K562 (cell line): ENCODE measurements at regions not wholly inside any gene's neighbourhood (a gene's known extent, or its start where the extent isn't known, plus 50 kb on each side); places are given as distances from the start of the nearest gene placed in this dataset.

Source experiments
- ATAC-seq: fragments of 200-7000 bp; cut with Tn5 transposase; 3 replicates; pipeline ENCODE4 v1.9.1; 2020; ENCODE audit warnings: moderate library complexity
- BruUV-seq: library from RNA; stranded (reverse); fragments of 400-500 nt; replicated peaks from 2 replicates; lab custom pipeline; 2021; lab: Mats Ljungman, UMichigan
- CTCF ChIA-PET: fragments of 300-600 bp; formaldehyde crosslinking; extraction: SDS; loops from one replicate; lab custom pipeline; 2021; ENCODE audit warnings: low intra/inter-chr PET ratio; lab: Yijun Ruan, JAX
- POLR2A ChIA-PET: fragments of 300-600, 350-650 bp; sonication (Branson Sonifier 250); formaldehyde crosslinking; extraction: SDS; loops from one replicate; lab custom pipeline; 2021; ENCODE audit warnings: antibody characterized with exemption, inconsistent platforms; lab: Yijun Ruan, JAX
- DNase-seq, 4 experiments: peaks; one replicate each; pipeline versions ENCODE4 v3.0.0 to v3.0.0-alpha.2; 2011 to 2018; ENCODE audit warnings: low spot score in 3 of 4, mixed read lengths in 3 of 4; ENCODE audit errors: extremely low read depth in 1 of 4
- FAIRE-seq: peaks from 2 replicates; lab custom pipeline; 2011; peaks lifted over from hg19 to GRCh38; lab: Jason Lieb, UNC
- H2AFZ ChIP-seq: 2 replicates; pipeline ENCODE4 v1.6.0; 2011; ENCODE audit warnings: low read depth, low read length, control low read depth, inconsistent platforms
- H3K27ac ChIP-seq: fragments of 200-600 bp; 3 replicates; pipeline ENCODE4 v1.8.0; 2011; ENCODE audit warnings: low read depth, mild to moderate bottlenecking, control low read depth, inconsistent platforms, low read length, moderate library complexity, mixed read lengths; ENCODE audit errors: extremely low read depth
- H3K27me3 ChIP-seq, 2 experiments: fragments of 300-600 bp in 1 of 2; 2 replicates in 1 of 2; 3 replicates in 1 of 2; pipeline versions ENCODE4 v1.6.0 to v1.8.0; 2011; ENCODE audit warnings: inconsistent platforms in 2 of 2, low read length in 2 of 2, mild to moderate bottlenecking in 1 of 2, mixed read lengths in 1 of 2, moderate library complexity in 1 of 2; ENCODE audit not compliant: control insufficient read depth in 2 of 2, insufficient read depth in 2 of 2
- H3K36me3 ChIP-seq: fragments of 300-600 bp; 3 replicates; pipeline ENCODE4 v1.8.0; 2011; ENCODE audit warnings: mild to moderate bottlenecking, low read length, inconsistent platforms; ENCODE audit not compliant: control insufficient read depth, insufficient read depth
- H3K4me1 ChIP-seq, 2 experiments: fragments of 200-600 bp in 1 of 2; replicated peaks in 1 of 2; 2 replicates in 1 of 2; 3 replicates in 1 of 2; pipeline versions ENCODE4 v1.5.1 to v1.8.0; 2011; ENCODE audit warnings: inconsistent platforms in 2 of 2, low read length in 2 of 2, mild to moderate bottlenecking in 1 of 2, mixed read lengths in 1 of 2, moderate library complexity in 1 of 2; ENCODE audit not compliant: control insufficient read depth in 2 of 2, insufficient read depth in 2 of 2
- H3K4me2 ChIP-seq: 2 replicates; pipeline ENCODE4 v1.6.1; 2011; ENCODE audit warnings: low read length, control low read depth, inconsistent platforms, mixed read lengths; ENCODE audit not compliant: insufficient read depth
- H3K4me3 ChIP-seq: fragments of 200-600 bp; sonication (generic), shearing (Covaris generic); 2 replicates; pipeline ENCODE4 v1.5.1; 2016; ENCODE audit warnings: control low read depth, inconsistent platforms
- H3K79me2 ChIP-seq: fragments of 200-600 bp; 3 replicates; pipeline ENCODE4 v1.8.0; 2011; ENCODE audit warnings: low read length, inconsistent platforms; ENCODE audit not compliant: control insufficient read depth, insufficient read depth
- H3K9ac ChIP-seq, 2 experiments: 2 replicates each; pipeline versions ENCODE4 v1.6.0 to v1.6.1; 2011; ENCODE audit warnings: low read depth in 2 of 2, low read length in 2 of 2, control low read depth in 1 of 2, inconsistent platforms in 1 of 2, mild to moderate bottlenecking in 1 of 2, mixed read lengths in 1 of 2; ENCODE audit not compliant: insufficient read depth in 1 of 2
- H3K9me1 ChIP-seq: one replicate; pipeline ENCODE4 v1.6.0; 2011; ENCODE audit warnings: inconsistent platforms, mild to moderate bottlenecking, low read length, moderate library complexity; ENCODE audit not compliant: control insufficient read depth, insufficient read depth
- H3K9me3 ChIP-seq: replicated peaks from 2 replicates; pipeline ENCODE4 v1.5.1; 2011; ENCODE audit warnings: low read depth, low read length, inconsistent platforms; ENCODE audit not compliant: control insufficient read depth, insufficient read depth
- H4K20me1 ChIP-seq: replicated peaks from 2 replicates; pipeline ENCODE4 v1.6.1; 2011; ENCODE audit warnings: low read length, inconsistent platforms, mixed read lengths; ENCODE audit not compliant: control insufficient read depth, insufficient read depth
- CREBBP ChIP-seq: IDR thresholded peaks from one replicate; pipeline ENCODE4 v1.6.1; 2012; ENCODE audit warnings: low read depth, mild to moderate bottlenecking, control low read depth, inconsistent platforms, low read length
- CTCFL ChIP-seq: IDR thresholded peaks from 2 replicates; pipeline ENCODE4 v1.6.1; 2011; ENCODE audit warnings: borderline replicate concordance, low read depth, mild to moderate bottlenecking, moderate library complexity, low read length; ENCODE audit not compliant: insufficient read depth, poor library complexity, severe bottlenecking
- HDAC6 ChIP-seq: IDR thresholded peaks from 2 replicates; pipeline ENCODE4 v1.6.1; 2012; ENCODE audit warnings: low read depth, mild to moderate bottlenecking, control low read depth, inconsistent platforms, low read length, moderate library complexity
- LARP7 ChIP-seq: fragments of 450-650 bp; IDR thresholded peaks from 2 replicates; pipeline ENCODE4 v1.6.1; 2016
- PRMT5 ChIP-seq: sonication (generic); formaldehyde crosslinking; IDR thresholded peaks from 2 replicates; pipeline ENCODE4 v1.5.0; 2020; ENCODE audit warnings: missing genetic modification reagents
- SAFB2 ChIP-seq: fragments of 200-400 bp; formaldehyde crosslinking; IDR thresholded peaks from 2 replicates; pipeline ENCODE4 v1.6.1; 2018; ENCODE audit warnings: borderline replicate concordance, low read length, low read depth, moderate library complexity; ENCODE audit not compliant: severe bottlenecking
- SIN3B ChIP-seq: fragments of 450-650 bp; IDR thresholded peaks from 2 replicates; pipeline ENCODE4 v1.6.1; 2017; ENCODE audit warnings: low read depth, mild to moderate bottlenecking, moderate library complexity
- SNRNP70 ChIP-seq: fragments of 200-400 bp; formaldehyde crosslinking; optimal IDR thresholded peaks from 2 replicates; pipeline ENCODE3; 2017; ENCODE audit warnings: low read depth, low read length
- ZBTB2 ChIP-seq: fragments of 450-650 bp; IDR thresholded peaks from 2 replicates; pipeline ENCODE4 v1.6.1; 2016; ENCODE audit warnings: antibody characterized with exemption
- ZBTB8A ChIP-seq: fragments of 450-650 bp; IDR thresholded peaks from 2 replicates; pipeline ENCODE4 v1.6.1; 2018; ENCODE audit warnings: mild to moderate bottlenecking, moderate library complexity; ENCODE audit not compliant: partially characterized antibody
- ZNF282 ChIP-seq: sonication (generic); formaldehyde crosslinking; IDR thresholded peaks from 2 replicates; pipeline ENCODE4 v1.8.1; 2023; ENCODE audit warnings: missing genetic modification reagents
- ZNF668 ChIP-seq: fragments of 250-450 bp; sonication (Bioruptor Pico); IDR thresholded peaks from 2 replicates; pipeline ENCODE4 v1.8.0; 2022; ENCODE audit warnings: mild to moderate bottlenecking, inconsistent platforms
- ZSCAN32 ChIP-seq: fragments of 450-650 bp; formaldehyde crosslinking; IDR thresholded peaks from 2 replicates; pipeline ENCODE4 v1.4.0; 2020; ENCODE audit warnings: mild to moderate bottlenecking, moderate library complexity
- WGBS: fragments of 100-300 bp; shearing (Covaris generic); methylation state at CpG from one replicate; pipeline ENCODE4 v1.1.6; 2016; ENCODE audit warnings: low coverage, mixed read lengths; ENCODE audit not compliant: insufficient coverage; ENCODE audit errors: missing lambda C conversion rate; 5-methylcytosine and 5-hydroxymethylcytosine counted together
- in situ Hi-C: fragments of 300-500 bp; cut with MboI; formaldehyde crosslinking; loops from 4 replicates; pipeline ENCODE4 v1.15.0; 2018; ENCODE audit warnings: inconsistent platforms, mixed read lengths
- intact Hi-C: fragments of 100-400 bp; cut with micrococcal nuclease; formaldehyde crosslinking; loops from 2 replicates; pipeline ENCODE4 v1.14.2; 2022

GRCh38 chr19:28019901-28020300 lies 1193.0 kb downstream of the UQCRFS1 start:
- H3K79me2 ChIP-seq, result no peaks in the 10 kb centered on the region
- no peak overlapping the region for H2AFZ ChIP-seq
- TF ChIP-seq ZNF668 (CRISPR knock-in tag) (no peak), SNRNP70 (no peak), CTCFL (no peak), PRMT5 (CRISPR knock-in tag) (no peak), SAFB2 (no peak), ZBTB8A (no peak), ZSCAN32 (CRISPR knock-in tag) (no peak), CREBBP (no peak), LARP7 (no peak), ZNF282 (CRISPR knock-in tag) (no peak), HDAC6 (no peak), ZBTB2 (no peak), SIN3B (no peak)
- CTCF ChIA-PET, result no interaction called here
- no peak overlapping the region for H3K27ac ChIP-seq
- no peak for DNase-seq
- WGBS, result 3% methylated on average over 7 of the region's 7 CpGs
- intact Hi-C loops (no loop called here), in situ Hi-C loops (no loop called here)
- no peak overlapping the region for H3K9ac ChIP-seq
- no peaks in the 10 kb centered on the region for H3K9me3 ChIP-seq
- no peak for FAIRE-seq
- no peaks in the 10 kb centered on the region for H3K27me3 ChIP-seq
- no peak for ATAC-seq
- POLR2A ChIA-PET, result interaction anchor here (1.4 kb wide), 1 partner anchor 15 kb away, joined by 5 read pairs; no protein-coding TSS in a partner anchor
- H3K9me1 ChIP-seq, result no peaks in the 10 kb centered on the region
- H3K4me1 ChIP-seq, result no peaks in the 10 kb centered on the region
- no peaks in the 10 kb centered on the region for H3K36me3 ChIP-seq
- BruUV-seq, result no TSS peak
- no peaks in the 10 kb centered on the region for H4K20me1 ChIP-seq
- H3K4me3 ChIP-seq, result no peak overlapping the region
- H3K4me2 ChIP-seq, result no peak overlapping the region
